ENCODE measurements at regions not wholly inside any gene's neighbourhood (a gene's known extent, or its start where the extent isn't known, plus 50 kb on each side); places are given as distances from the start of the nearest gene placed in this dataset.

DNA sequence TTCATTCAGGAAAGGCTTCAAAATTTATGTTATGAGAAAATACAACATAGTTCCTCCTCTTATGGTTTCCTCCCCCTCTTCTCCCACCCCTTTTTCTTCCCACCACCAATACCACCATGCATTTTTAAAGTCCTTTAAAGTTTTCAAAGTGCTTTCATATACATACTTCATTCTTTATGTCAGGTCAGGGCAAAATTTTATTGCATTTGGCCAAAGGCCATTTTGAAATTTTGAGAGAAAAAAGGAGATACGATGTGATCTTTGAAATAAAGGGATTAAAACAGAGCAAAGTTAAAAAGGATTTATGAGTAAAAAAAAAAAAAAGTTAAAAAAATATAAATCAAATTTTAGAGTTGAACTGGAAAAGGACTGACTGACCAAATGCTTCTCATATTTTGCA is 792.5 kb upstream of the FANCL start:
- DNase-seq (ENCODE audit: low spot score in 2 of 2) (no peak), ATAC-seq (replicated peaks; ENCODE audit: extremely low read depth, poor library complexity, severe bottlenecking) (no peak)
- Mint-ChIP-seq H3K36me3 (ENCODE audit: insufficient read depth) (no peaks in the 10 kb centered on the region), H3K9me3 (peaks cover 9% of the 10 kb centered on the region), H3K27ac (ENCODE audit: low read depth) (no peak overlapping the region), H3K4me3 (no peak overlapping the region), H3K27me3 (no peaks in the 10 kb centered on the region), H3K4me1 (no peaks in the 10 kb centered on the region)

DNA sequence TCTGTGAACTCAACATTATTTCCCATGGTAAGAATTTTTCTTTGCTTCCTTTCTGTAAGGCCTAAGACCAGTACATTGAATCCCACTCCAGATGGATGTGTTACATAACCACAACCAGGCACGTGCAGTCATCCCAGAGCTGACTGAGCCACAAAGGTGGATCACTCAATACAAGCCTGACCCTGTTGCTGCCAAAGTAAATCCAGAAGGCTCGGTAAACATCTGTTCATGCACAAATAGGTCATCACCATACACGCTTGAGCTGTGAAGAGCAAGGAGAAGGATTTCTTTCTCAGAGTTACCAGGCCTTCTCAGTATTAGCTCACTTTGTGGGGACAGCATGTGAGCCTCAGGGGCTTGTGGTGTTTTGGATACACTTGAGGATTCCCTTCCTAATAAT is 791.4 kb upstream of the FANCL start:
- DNase-seq (ENCODE audit: low spot score in 2 of 2): no peak
- Mint-ChIP-seq H3K4me1 (no peaks in the 10 kb centered on the region), H3K36me3 (ENCODE audit: insufficient read depth) (no peaks in the 10 kb centered on the region), H3K27ac (ENCODE audit: low read depth) (no peak overlapping the region), H3K4me3 (no peak overlapping the region), H3K9me3 (peaks cover 9% of the 10 kb centered on the region), H3K27me3 (no peaks in the 10 kb centered on the region)
- ATAC-seq (replicated peaks; ENCODE audit: extremely low read depth, poor library complexity, severe bottlenecking): no peak

DNA sequence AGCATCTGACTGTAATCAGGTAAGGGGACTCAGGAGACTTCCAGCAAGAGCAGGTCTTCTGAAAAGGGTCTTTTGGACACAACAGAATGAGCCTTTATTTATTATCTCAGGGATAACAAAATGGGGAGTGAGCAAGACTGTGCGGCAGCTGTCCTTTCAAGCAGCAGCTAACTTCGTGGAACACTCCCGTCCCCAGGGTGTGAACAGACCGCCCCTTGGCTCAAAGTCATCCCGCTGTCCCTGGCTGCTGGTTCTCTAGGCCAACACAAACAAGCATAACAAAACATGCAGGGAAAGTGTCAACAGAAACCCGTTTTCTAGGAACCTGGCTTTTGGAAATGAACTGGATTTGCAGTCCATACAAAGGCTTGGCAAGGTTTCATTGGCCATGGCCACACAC is 787.9 kb upstream of the FANCL start:
- Mint-ChIP-seq H3K4me3 (no peak overlapping the region), H3K36me3 (ENCODE audit: insufficient read depth) (no peaks in the 10 kb centered on the region), H3K4me1 (no peaks in the 10 kb centered on the region), H3K27me3 (no peaks in the 10 kb centered on the region), H3K9me3 (peaks cover 5% of the 10 kb centered on the region), H3K27ac (ENCODE audit: low read depth) (no peak overlapping the region)
- no peak for ATAC-seq (replicated peaks; ENCODE audit: extremely low read depth, poor library complexity, severe bottlenecking)
- DNase-seq (ENCODE audit: low spot score in 2 of 2): no peak

- DNase-seq (ENCODE audit: low spot score in 2 of 2) (no peak), ATAC-seq (replicated peaks; ENCODE audit: extremely low read depth, poor library complexity, severe bottlenecking) (no peak)
- Mint-ChIP-seq H3K27ac (ENCODE audit: low read depth) (no peak overlapping the region), H3K4me3 (no peak overlapping the region), H3K36me3 (ENCODE audit: insufficient read depth) (no peaks in the 10 kb centered on the region), H3K4me1 (no peaks in the 10 kb centered on the region), H3K27me3 (no peaks in the 10 kb centered on the region), H3K9me3 (peaks cover 5% of the 10 kb centered on the region)
Measured at GRCh38 chr2:59027320-59027719, 786.2 kb upstream of the FANCL start.

DNA sequence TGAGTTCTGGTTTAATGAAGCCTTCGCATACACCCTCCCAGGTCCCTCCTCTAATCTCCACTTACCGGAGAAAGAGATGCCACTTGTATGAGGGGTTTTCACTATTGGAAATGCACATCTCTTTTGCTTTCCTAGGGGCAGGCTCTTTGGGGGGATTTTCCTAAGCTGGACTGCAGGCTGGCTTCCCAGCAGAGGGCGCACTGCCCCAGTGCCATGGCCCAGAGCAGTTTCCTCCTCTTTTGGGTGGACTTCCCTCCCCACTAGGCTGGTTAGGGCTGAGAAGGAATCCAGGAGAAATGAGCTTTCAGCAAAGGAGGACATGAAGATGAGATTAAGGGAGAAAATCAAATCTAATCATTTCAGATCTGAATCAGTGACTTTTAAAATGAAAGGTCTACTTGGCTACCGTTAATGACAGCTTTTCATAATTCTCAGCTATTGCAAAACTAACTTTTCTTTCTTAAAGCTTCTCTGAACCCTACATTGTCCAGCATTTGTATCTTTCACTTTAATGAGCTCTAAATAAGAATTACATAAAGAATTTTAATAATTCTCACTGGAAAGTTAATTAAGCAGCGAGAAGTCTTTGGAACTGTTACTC is 784.1 kb upstream of the FANCL start:
- no peak for DNase-seq (ENCODE audit: low spot score in 2 of 2)
- Mint-ChIP-seq H3K27ac (ENCODE audit: low read depth) (no peak overlapping the region), H3K4me1 (no peaks in the 10 kb centered on the region), H3K4me3 (no peak overlapping the region), H3K9me3 (peaks cover 10% of the 10 kb centered on the region), H3K36me3 (ENCODE audit: insufficient read depth) (no peaks in the 10 kb centered on the region), H3K27me3 (no peaks in the 10 kb centered on the region)
- no peak for ATAC-seq (replicated peaks; ENCODE audit: extremely low read depth, poor library complexity, severe bottlenecking)

DNA sequence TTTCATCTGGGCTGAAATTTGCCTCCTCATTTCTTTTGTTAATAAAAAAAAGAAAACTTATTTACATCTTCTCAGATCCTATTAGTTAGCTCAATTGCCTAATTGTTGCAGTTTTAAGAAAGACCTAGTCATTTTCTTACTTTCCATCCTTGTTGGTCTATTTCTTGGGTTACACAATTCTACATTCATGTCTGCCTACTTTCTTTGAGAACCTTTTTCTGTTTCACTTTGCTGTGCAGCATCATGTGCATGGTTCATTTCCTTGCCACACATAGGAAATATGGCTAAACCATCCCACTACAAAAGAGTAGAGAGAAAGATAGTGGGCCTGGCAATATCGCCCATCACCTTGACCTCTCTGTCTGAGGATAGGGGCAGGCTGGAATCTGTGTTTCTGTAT is 780.7 kb upstream of the FANCL start:
- H3K36me3 Mint-ChIP-seq (ENCODE audit: insufficient read depth): no peaks in the 10 kb centered on the region
- no peak for DNase-seq (ENCODE audit: low spot score in 2 of 2)
- H3K4me1 Mint-ChIP-seq: no peaks in the 10 kb centered on the region
- H3K27ac Mint-ChIP-seq (ENCODE audit: low read depth): no peak overlapping the region
- no peak for ATAC-seq (replicated peaks; ENCODE audit: extremely low read depth, poor library complexity, severe bottlenecking)
- no peak overlapping the region for H3K4me3 Mint-ChIP-seq
- H3K27me3 Mint-ChIP-seq: no peaks in the 10 kb centered on the region
- peaks cover 5% of the 10 kb centered on the region for H3K9me3 Mint-ChIP-seq

DNA sequence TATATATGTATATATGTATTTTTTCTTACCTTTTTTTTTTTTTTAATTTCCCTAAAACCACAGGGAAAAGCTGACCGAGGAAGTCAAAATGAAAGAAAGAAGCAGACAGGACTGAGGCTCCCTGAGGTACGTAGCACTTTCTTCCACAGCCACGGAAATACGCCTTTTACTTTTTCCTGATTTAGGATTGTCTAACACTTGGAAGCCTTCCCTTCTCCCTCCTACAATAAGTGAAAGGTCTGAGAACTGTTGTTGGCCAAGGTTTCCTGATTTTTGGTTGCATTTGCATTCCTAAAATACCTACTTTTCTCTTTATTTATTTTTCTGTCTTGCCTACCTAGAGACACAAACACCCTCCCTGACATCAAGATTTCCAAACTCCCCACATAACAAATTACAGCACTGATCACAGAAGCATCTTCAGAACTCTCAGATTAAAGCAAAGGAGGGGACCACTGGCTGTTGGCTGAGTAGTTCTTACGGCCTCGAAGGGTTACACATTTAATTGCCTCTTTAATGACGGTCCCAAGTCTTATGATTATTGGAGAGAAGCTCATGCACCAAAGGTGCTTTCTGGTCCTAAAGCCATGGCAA is 778.5 kb upstream of the FANCL start:
- no peaks in the 10 kb centered on the region for H3K4me1 Mint-ChIP-seq

GRCh38 chr2:59018737-59019136 is 777.6 kb upstream of the FANCL start:
- H3K9me3 Mint-ChIP-seq: peaks cover 15% of the 10 kb centered on the region
- no peaks in the 10 kb centered on the region for H3K36me3 Mint-ChIP-seq (ENCODE audit: insufficient read depth)
- no peaks in the 10 kb centered on the region for H3K27me3 Mint-ChIP-seq
- no peak overlapping the region for H3K27ac Mint-ChIP-seq (ENCODE audit: low read depth)
- no peak for ATAC-seq (replicated peaks; ENCODE audit: extremely low read depth, poor library complexity, severe bottlenecking)
- H3K4me3 Mint-ChIP-seq: no peak overlapping the region
- no peak for DNase-seq (ENCODE audit: low spot score in 2 of 2)
- H3K4me1 Mint-ChIP-seq: no peaks in the 10 kb centered on the region

More for the DNA sequence above, 778.5 kb upstream of the FANCL start:
- DNase-seq (ENCODE audit: low spot score in 2 of 2) (no peak), ATAC-seq (replicated peaks; ENCODE audit: extremely low read depth, poor library complexity, severe bottlenecking) (no peak)
- no peaks in the 10 kb centered on the region for H3K36me3 Mint-ChIP-seq (ENCODE audit: insufficient read depth)
- H3K27me3 Mint-ChIP-seq: no peaks in the 10 kb centered on the region
- no peak overlapping the region for H3K4me3 Mint-ChIP-seq
- peaks cover 15% of the 10 kb centered on the region for H3K9me3 Mint-ChIP-seq
- no peak overlapping the region for H3K27ac Mint-ChIP-seq (ENCODE audit: low read depth)

DNA sequence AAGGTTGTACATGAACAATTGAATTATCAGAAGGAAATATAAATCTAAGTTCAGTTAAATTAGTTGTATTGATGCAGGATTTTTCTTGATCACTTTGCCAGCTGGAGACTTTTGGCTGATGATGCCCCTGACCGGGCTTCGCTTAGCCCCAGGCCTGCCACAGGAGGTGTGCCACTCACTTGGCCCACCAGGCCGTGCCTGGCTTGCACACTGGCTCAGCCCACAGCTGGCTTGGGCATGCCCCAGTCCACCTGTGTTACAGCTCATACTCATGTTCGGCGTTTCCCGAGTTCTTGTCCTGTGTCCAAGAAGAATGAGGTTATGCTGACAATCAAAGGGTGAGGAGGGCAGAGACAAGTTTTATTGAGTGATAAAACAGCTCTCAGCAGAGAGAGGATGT is 773.9 kb upstream of the FANCL start:
- Mint-ChIP-seq H3K9me3 (peaks cover 9% of the 10 kb centered on the region), H3K27me3 (no peaks in the 10 kb centered on the region), H3K27ac (ENCODE audit: low read depth) (no peak overlapping the region), H3K36me3 (ENCODE audit: insufficient read depth) (no peaks in the 10 kb centered on the region), H3K4me3 (no peak overlapping the region), H3K4me1 (no peaks in the 10 kb centered on the region)
- ATAC-seq (replicated peaks; ENCODE audit: extremely low read depth, poor library complexity, severe bottlenecking) (no peak), DNase-seq (ENCODE audit: low spot score in 2 of 2) (no peak)

- H3K27ac Mint-ChIP-seq (ENCODE audit: low read depth): no peak overlapping the region
- H3K9me3 Mint-ChIP-seq: peaks cover 9% of the 10 kb centered on the region
- H3K4me1 Mint-ChIP-seq: no peaks in the 10 kb centered on the region
- no peaks in the 10 kb centered on the region for H3K36me3 Mint-ChIP-seq (ENCODE audit: insufficient read depth)
- no peak overlapping the region for H3K4me3 Mint-ChIP-seq
- ATAC-seq (replicated peaks; ENCODE audit: extremely low read depth, poor library complexity, severe bottlenecking) (no peak), DNase-seq (ENCODE audit: low spot score in 2 of 2) (no peak)
- no peaks in the 10 kb centered on the region for H3K27me3 Mint-ChIP-seq
Measured at GRCh38 chr2:59012971-59013370, 771.8 kb upstream of the FANCL start.

DNA sequence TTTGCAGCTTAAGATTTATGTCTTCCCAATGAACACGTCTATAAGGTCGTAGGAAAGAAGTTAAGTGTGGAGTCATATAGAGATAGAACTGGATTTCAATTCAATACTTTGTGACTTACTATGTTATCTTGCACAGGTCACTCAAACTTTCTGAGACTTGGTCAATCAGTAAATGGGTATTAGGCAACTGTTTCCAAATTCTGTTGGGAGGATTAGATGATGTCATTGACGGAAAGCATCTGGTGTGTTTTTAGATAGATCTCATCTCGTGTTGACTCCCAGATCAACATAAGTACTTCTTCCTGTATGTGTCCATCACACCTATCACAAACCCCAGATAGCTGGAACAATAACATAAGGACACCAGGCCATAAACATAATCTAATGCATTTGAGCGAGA is 771.1 kb upstream of the FANCL start:
- H3K9me3 Mint-ChIP-seq: peaks cover 9% of the 10 kb centered on the region
- H3K27me3 Mint-ChIP-seq: no peaks in the 10 kb centered on the region
- no peak overlapping the region for H3K27ac Mint-ChIP-seq (ENCODE audit: low read depth)
- ATAC-seq (replicated peaks; ENCODE audit: extremely low read depth, poor library complexity, severe bottlenecking) (no peak), DNase-seq (ENCODE audit: low spot score in 2 of 2) (no peak)
- H3K36me3 Mint-ChIP-seq (ENCODE audit: insufficient read depth): no peaks in the 10 kb centered on the region
- H3K4me1 Mint-ChIP-seq: no peaks in the 10 kb centered on the region
- no peak overlapping the region for H3K4me3 Mint-ChIP-seq

DNA sequence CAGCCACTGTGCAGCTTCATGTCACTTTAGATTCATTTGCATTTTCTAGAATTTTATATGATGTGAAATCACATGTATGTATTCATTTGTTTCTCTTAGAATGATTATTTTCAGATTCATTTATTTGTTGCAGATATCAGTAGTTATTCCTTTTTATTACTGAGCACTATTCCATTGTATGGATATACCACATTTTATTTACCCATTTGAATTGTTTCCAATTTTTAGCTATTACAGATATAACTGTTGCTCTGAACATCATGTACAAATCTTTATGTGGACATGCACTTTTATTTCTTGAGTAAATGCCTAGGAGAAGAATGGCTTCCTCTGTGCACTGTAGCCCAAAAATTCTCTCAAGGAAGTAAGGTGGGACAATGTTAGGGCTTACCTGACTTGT is 767.8 kb upstream of the FANCL start:
- Mint-ChIP-seq H3K27ac (ENCODE audit: low read depth) (no peak overlapping the region), H3K36me3 (ENCODE audit: insufficient read depth) (no peaks in the 10 kb centered on the region), H3K27me3 (no peaks in the 10 kb centered on the region), H3K4me1 (no peaks in the 10 kb centered on the region), H3K9me3 (no peaks in the 10 kb centered on the region), H3K4me3 (no peak overlapping the region)
- DNase-seq (ENCODE audit: low spot score in 2 of 2): no peak
- no peak for ATAC-seq (replicated peaks; ENCODE audit: extremely low read depth, poor library complexity, severe bottlenecking)

GRCh38 chr2:59005836-59006615 is 764.9 kb upstream of the FANCL start:
- ATAC-seq (replicated peaks; ENCODE audit: extremely low read depth, poor library complexity, severe bottlenecking): no peak

More at GRCh38 chr2:59005836-59006615, 764.9 kb upstream of the FANCL start:
- no peaks in the 10 kb centered on the region for H3K36me3 Mint-ChIP-seq (ENCODE audit: insufficient read depth)
- H3K27ac Mint-ChIP-seq (ENCODE audit: low read depth): no peak overlapping the region
- no peak for DNase-seq (ENCODE audit: low spot score in 2 of 2)
- H3K4me1 Mint-ChIP-seq: no peaks in the 10 kb centered on the region
- no peaks in the 10 kb centered on the region for H3K27me3 Mint-ChIP-seq
- H3K4me3 Mint-ChIP-seq: no peak overlapping the region
- H3K9me3 Mint-ChIP-seq: peaks cover 11% of the 10 kb centered on the region
